Left ventricle myocardium inferior (tissue), 1 donor: ENCODE measurements at regions not wholly inside any gene's neighbourhood (a gene's known extent, or its start where the extent isn't known, plus 50 kb on each side); places are given as distances from the start of the nearest gene placed in this dataset.

Experiments used
- DNase-seq: peaks from one replicate; pipeline ENCODE4 v3.0.0-alpha.2; 2020
- H3K27ac ChIP-seq: fragments of 200-600 bp; replicated peaks from 2 replicates; pipeline ENCODE4 v1.8.0; 2021
- H3K27me3 ChIP-seq: fragments of 200-600 bp; 2 replicates; pipeline ENCODE4 v1.8.0; 2021; ENCODE audit warnings: low read depth
- H3K36me3 ChIP-seq: fragments of 200-600 bp; 2 replicates; pipeline ENCODE4 v1.8.0; 2021
- H3K4me1 ChIP-seq: fragments of 200-600 bp; 2 replicates; pipeline ENCODE4 v1.8.0; 2021
- H3K4me3 ChIP-seq: fragments of 200-600 bp; 2 replicates; pipeline ENCODE4 v1.8.0; 2021; ENCODE audit warnings: mild to moderate bottlenecking, moderate library complexity
- H3K9me3 ChIP-seq: fragments of 200-600 bp; replicated peaks from 2 replicates; pipeline ENCODE4 v1.8.0; 2021
- CTCF ChIP-seq: fragments of 200-600 bp; IDR thresholded peaks from 2 replicates; pipeline ENCODE4 v1.8.0; 2021; ENCODE audit warnings: antibody characterized with exemption, mild to moderate bottlenecking, borderline replicate concordance
- intact Hi-C: fragments of 100-400 bp; cut with micrococcal nuclease; formaldehyde crosslinking; loops from one replicate; pipeline ENCODE4 v1.11.0; 2022
- donor health status: DM: no; HTN: yes; CAD: no; lungs with severe emphysema.

GRCh38 chrX:150032742-150033141 is 94.5 kb upstream of the EOLA2 start:
- Histone ChIP-seq H3K4me1 (no peaks in the 10 kb centered on the region), H3K36me3 (no peaks in the 10 kb centered on the region), H3K9me3 (peaks cover 9% of the 10 kb centered on the region), H3K27me3 (no peaks in the 10 kb centered on the region), H3K4me3 (no peak overlapping the region), H3K27ac (no peak overlapping the region)
- intact Hi-C loops = no loop called here
- DNase-seq = no peak
- TF ChIP-seq CTCF = no peak

GRCh38 chrX:150034788-150035187 is 96.5 kb upstream of the EOLA2 start:
- Histone ChIP-seq H3K4me1 (no peaks in the 10 kb centered on the region), H3K4me3 (no peak overlapping the region), H3K9me3 (peaks cover 9% of the 10 kb centered on the region), H3K27ac (no peak overlapping the region), H3K27me3 (no peaks in the 10 kb centered on the region), H3K36me3 (no peaks in the 10 kb centered on the region)
- intact Hi-C loops = no loop called here
- no peak for DNase-seq
- no peak for TF ChIP-seq CTCF

GRCh38 chrX:150035531-150035930 is 97.2 kb upstream of the EOLA2 start:
- no peak for TF ChIP-seq CTCF
- no peak overlapping the region for H3K4me3 ChIP-seq
- intact Hi-C loops = no loop called here

GRCh38 chrX:150036181-150036580 is 97.9 kb upstream of the EOLA2 start:
- TF ChIP-seq CTCF = no peak
- no peaks in the 10 kb centered on the region for H3K4me1 ChIP-seq
- no peak overlapping the region for H3K4me3 ChIP-seq
- no peak for DNase-seq
- H3K27me3 ChIP-seq = no peaks in the 10 kb centered on the region
- intact Hi-C loops = no loop called here
- peaks cover 9% of the 10 kb centered on the region for H3K9me3 ChIP-seq
- H3K36me3 ChIP-seq = no peaks in the 10 kb centered on the region
- H3K27ac ChIP-seq = no peak overlapping the region

More at GRCh38 chrX:150035531-150035930, 97.2 kb upstream of the EOLA2 start:
- no peak for DNase-seq
- Histone ChIP-seq H3K36me3 (no peaks in the 10 kb centered on the region), H3K9me3 (peaks cover 9% of the 10 kb centered on the region), H3K27ac (no peak overlapping the region), H3K27me3 (no peaks in the 10 kb centered on the region), H3K4me1 (no peaks in the 10 kb centered on the region)

GRCh38 chrX:150036641-150037040 is 98.3 kb upstream of the EOLA2 start:
- Histone ChIP-seq H3K27me3 (no peaks in the 10 kb centered on the region), H3K9me3 (peaks cover 9% of the 10 kb centered on the region), H3K4me1 (no peaks in the 10 kb centered on the region), H3K27ac (no peak overlapping the region), H3K4me3 (no peak overlapping the region), H3K36me3 (no peaks in the 10 kb centered on the region)
- TF ChIP-seq CTCF = no peak
- no peak for DNase-seq
- intact Hi-C loops = no loop called here

GRCh38 chrX:150037041-150037440 is 98.8 kb upstream of the EOLA2 start:
- no peak for TF ChIP-seq CTCF
- no peaks in the 10 kb centered on the region for H3K27me3 ChIP-seq
- H3K9me3 ChIP-seq = peaks cover 9% of the 10 kb centered on the region
- no peaks in the 10 kb centered on the region for H3K36me3 ChIP-seq
- no peak overlapping the region for H3K4me3 ChIP-seq
- H3K27ac ChIP-seq = no peak overlapping the region
- intact Hi-C loops = no loop called here
- DNase-seq = no peak
- no peaks in the 10 kb centered on the region for H3K4me1 ChIP-seq
